ENCODE measurements at regions not wholly inside any gene's neighbourhood (a gene's known extent, or its start where the extent isn't known, plus 50 kb on each side); places are given as distances from the start of the nearest gene placed in this dataset.

DNA sequence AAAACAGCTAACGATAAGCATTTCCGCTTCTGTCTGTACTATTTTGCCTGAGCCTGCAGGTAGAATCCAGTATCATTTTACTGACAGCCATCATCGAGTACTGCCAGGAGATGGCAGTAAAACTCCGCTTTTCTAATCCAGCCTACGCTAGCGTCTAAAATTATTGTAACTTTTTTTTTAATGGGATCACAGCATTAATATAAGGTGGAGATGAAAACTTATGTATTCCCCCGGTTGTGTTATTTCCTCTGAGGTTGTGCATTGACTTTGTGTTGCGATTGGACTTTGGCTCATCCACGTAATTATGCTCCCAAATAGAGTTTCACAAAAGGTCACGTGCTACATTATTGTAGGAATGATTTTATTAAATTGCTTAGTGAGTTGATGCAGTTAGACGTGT is 248.1 kb downstream of the C4orf33 start (continued):
- TF ChIP-seq, protein P1, sequence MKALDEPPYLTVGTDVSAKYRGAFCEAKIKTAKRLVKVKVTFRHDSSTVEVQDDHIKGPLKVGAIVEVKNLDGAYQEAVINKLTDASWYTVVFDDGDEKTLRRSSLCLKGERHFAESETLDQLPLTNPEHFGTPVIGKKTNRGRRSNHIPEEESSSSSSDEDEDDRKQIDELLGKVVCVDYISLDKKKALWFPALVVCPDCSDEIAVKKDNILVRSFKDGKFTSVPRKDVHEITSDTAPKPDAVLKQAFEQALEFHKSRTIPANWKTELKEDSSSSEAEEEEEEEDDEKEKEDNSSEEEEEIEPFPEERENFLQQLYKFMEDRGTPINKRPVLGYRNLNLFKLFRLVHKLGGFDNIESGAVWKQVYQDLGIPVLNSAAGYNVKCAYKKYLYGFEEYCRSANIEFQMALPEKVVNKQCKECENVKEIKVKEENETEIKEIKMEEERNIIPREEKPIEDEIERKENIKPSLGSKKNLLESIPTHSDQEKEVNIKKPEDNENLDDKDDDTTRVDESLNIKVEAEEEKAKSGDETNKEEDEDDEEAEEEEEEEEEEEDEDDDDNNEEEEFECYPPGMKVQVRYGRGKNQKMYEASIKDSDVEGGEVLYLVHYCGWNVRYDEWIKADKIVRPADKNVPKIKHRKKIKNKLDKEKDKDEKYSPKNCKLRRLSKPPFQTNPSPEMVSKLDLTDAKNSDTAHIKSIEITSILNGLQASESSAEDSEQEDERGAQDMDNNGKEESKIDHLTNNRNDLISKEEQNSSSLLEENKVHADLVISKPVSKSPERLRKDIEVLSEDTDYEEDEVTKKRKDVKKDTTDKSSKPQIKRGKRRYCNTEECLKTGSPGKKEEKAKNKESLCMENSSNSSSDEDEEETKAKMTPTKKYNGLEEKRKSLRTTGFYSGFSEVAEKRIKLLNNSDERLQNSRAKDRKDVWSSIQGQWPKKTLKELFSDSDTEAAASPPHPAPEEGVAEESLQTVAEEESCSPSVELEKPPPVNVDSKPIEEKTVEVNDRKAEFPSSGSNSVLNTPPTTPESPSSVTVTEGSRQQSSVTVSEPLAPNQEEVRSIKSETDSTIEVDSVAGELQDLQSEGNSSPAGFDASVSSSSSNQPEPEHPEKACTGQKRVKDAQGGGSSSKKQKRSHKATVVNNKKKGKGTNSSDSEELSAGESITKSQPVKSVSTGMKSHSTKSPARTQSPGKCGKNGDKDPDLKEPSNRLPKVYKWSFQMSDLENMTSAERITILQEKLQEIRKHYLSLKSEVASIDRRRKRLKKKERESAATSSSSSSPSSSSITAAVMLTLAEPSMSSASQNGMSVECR (CRISPR knock-in tag; IDR thresholded peaks at IDR 0.05) = no peak
- TF ChIP-seq LEF1 (IDR thresholded peaks at IDR 0.05) (no peak), XRCC5 (IDR thresholded peaks at IDR 0.05; ENCODE audit: low read depth, low read length) (no peak), ZNF584 (CRISPR knock-in tag; IDR thresholded peaks at IDR 0.05; ENCODE audit: low read depth) (no peak), SMC3 (conservative IDR thresholded peaks at IDR 0.05; ENCODE audit: insufficient read depth, low read depth, low read length) (peak; percentile 29; the same call in 1 of the 2 replicates), ZNF551 (CRISPR knock-in tag; IDR thresholded peaks at IDR 0.05) (no peak), MAFK (IDR thresholded peaks at IDR 0.05; ENCODE audit: low read length) (no peak), THRAP3 (IDR thresholded peaks at IDR 0.05; ENCODE audit: borderline replicate concordance) (no peak), TFAM (CRISPR knock-in tag; conservative IDR thresholded peaks at IDR 0.05) (no peak), PTRF (tag; IDR thresholded peaks at IDR 0.05) (no peak), GABPB2 (CRISPR knock-in tag; conservative IDR thresholded peaks at IDR 0.05) (no peak), BRD9 (IDR thresholded peaks at IDR 0.05; ENCODE audit: low read depth, partially characterized antibody) (no peak), TOE1 (IDR thresholded peaks at IDR 0.05; ENCODE audit: borderline replicate concordance) (0 out of 2 replicates have a peak, but pooled peaks have one; percentile 29), TOE1 (CRISPR knock-in tag; IDR thresholded peaks at IDR 0.05; ENCODE audit: borderline replicate concordance, low read depth) (no peak), FOXM1 (IDR thresholded peaks at IDR 0.05; ENCODE audit: low read depth) (no peak), FOXM1 (CRISPR knock-in tag; IDR thresholded peaks at IDR 0.05; ENCODE audit: low read depth) (no peak), ZNF41 (CRISPR knock-in tag; conservative IDR thresholded peaks at IDR 0.05) (no peak), RUNX1 (IDR thresholded peaks at IDR 0.05; ENCODE audit: low read depth) (no peak), ARID2 (IDR thresholded peaks at IDR 0.05) (no peak)
- TF ChIP-seq, protein P2, sequence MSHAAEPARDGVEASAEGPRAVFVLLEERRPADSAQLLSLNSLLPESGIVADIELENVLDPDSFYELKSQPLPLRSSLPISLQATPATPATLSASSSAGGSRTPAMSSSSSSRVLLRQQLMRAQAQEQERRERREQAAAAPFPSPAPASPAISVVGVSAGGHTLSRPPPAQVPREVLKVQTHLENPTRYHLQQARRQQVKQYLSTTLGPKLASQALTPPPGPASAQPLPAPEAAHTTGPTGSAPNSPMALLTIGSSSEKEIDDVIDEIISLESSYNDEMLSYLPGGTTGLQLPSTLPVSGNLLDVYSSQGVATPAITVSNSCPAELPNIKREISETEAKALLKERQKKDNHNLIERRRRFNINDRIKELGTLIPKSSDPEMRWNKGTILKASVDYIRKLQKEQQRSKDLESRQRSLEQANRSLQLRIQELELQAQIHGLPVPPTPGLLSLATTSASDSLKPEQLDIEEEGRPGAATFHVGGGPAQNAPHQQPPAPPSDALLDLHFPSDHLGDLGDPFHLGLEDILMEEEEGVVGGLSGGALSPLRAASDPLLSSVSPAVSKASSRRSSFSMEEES (CRISPR knock-in tag; IDR thresholded peaks at IDR 0.05) = peak; percentile 61
- TF ChIP-seq, protein P3, sequence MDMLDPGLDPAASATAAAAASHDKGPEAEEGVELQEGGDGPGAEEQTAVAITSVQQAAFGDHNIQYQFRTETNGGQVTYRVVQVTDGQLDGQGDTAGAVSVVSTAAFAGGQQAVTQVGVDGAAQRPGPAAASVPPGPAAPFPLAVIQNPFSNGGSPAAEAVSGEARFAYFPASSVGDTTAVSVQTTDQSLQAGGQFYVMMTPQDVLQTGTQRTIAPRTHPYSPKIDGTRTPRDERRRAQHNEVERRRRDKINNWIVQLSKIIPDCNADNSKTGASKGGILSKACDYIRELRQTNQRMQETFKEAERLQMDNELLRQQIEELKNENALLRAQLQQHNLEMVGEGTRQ (CRISPR knock-in tag; IDR thresholded peaks at IDR 0.05) = 0 out of 2 replicates have a peak, but pooled peaks have one; percentile 6
- TF ChIP-seq, protein P4, sequence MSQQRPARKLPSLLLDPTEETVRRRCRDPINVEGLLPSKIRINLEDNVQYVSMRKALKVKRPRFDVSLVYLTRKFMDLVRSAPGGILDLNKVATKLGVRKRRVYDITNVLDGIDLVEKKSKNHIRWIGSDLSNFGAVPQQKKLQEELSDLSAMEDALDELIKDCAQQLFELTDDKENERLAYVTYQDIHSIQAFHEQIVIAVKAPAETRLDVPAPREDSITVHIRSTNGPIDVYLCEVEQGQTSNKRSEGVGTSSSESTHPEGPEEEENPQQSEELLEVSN (IDR thresholded peaks at IDR 0.05; ENCODE audit: borderline replicate concordance in 1 of 2, extremely low read depth in 1 of 2, insufficient read depth in 1 of 2, insufficient read length in 1 of 2, low read depth in 1 of 2, low read length in 1 of 2, poor library complexity in 1 of 2, severe bottlenecking in 1 of 2) = no peak
